ENCODE measurements at regions not wholly inside any gene's neighbourhood (a gene's known extent, or its start where the extent isn't known, plus 50 kb on each side); places are given as distances from the start of the nearest gene placed in this dataset.

DNA sequence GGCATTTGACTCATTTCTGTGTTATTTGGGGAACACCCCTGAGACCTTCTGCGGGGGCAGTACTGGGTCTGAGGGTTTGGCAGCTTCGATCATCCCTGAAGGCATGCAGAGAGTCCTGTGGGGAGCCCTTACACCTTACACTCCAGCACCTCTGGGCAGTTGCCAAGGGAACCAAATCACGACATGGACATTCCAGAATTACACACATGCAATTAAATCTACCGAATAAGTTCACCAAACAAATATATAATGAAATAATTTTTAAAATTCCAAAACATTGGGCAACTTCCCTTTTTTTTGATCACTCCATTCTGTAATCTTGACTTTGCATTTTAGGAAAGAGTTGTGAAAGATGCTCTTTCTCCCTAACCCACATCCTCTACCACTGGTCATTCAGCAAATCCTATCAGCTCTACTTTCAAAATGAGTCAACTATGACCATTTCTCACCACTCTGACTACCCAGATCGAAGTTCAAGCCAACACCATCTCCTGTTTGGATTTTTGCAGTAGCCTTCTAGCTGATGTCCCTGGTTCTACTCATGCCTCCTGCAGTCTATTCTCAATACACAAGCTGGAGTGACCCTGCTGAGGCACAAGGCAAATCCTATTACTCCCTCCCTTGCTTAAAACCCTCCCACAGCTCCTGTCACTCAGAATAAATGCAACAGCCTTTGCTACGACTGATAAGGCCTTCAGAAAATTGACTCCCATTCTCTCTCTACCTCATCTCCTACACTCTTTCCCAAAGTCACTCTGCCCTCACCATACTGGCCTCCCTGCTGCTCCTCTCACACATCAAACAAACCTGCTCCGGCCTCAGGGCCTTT lies 533.3 kb downstream of the HACE1 start:
- Histone ChIP-seq H3K4me1 (ENCODE audit: insufficient read depth, insufficient read length) (no peaks in the 10 kb centered on the region), H3K36me3 (ENCODE audit: insufficient read depth, insufficient read length, low read length) (no peaks in the 10 kb centered on the region), H3K27me3 (ENCODE audit: insufficient read depth, insufficient read length) (no peaks in the 10 kb centered on the region), H3K4me3 (ENCODE audit: insufficient read length, low read depth) (no peak overlapping the region), H3K9ac (ENCODE audit: insufficient read length, low read depth) (no peak overlapping the region), H3K9me3 (ENCODE audit: insufficient read depth, low read length) (no peaks in the 10 kb centered on the region)
- no peak for TF ChIP-seq SUZ12 (IDR thresholded peaks at IDR 0.05; ENCODE audit: extremely low read depth, insufficient read depth, insufficient read length)
- TF ChIP-seq ZNF274 (IDR thresholded peaks at IDR 0.05; ENCODE audit: low read depth, low read length): no peak
- no peak for TF ChIP-seq YY1 (IDR thresholded peaks at IDR 0.05; ENCODE audit: insufficient read depth, insufficient read length)
- DNase-seq (ENCODE audit: low read depth, low spot score): no peak

DNA sequence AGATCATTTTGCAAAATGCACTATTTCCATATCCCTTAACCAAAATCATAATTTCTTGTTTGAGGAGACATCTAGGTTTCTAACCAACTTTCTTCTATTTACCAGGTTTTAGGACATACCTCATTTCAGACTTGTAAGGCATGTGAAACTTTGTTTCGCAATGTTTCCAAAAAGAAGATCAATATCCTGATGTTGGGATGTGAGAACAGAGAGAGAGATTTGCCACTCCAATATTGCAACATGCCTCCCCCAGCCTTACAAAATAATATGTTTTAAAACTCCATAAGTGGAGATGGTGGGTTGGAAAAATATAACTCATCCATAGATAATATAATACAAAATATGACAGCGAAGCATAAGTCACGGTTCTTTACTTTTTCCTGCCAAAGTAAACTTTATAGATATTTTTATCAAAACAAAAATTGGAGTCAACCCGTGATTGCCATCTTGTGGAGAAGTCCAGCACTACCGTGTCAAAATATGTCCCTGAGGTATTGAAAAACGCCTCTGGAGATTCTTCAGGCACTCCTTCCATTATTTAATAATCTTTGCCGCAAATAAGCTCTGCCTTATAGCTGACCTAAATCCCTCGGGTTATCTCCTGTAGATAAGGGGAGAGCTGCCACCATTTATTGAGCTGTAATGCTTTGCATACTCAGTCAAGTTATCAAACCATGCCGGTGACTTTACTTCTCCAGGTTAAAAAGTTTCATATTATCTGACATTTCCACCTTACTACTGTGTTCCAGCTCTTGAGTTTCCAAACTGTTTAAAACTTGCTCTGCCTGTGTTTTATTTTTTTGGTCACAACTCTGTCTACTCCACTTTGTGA lies 534.2 kb downstream of the HACE1 start:
- no peak overlapping the region for H3K4me3 ChIP-seq (ENCODE audit: insufficient read length, low read depth)
- no peaks in the 10 kb centered on the region for H3K27me3 ChIP-seq (ENCODE audit: insufficient read depth, insufficient read length)
- no peak for DNase-seq (ENCODE audit: low read depth, low spot score)
- no peaks in the 10 kb centered on the region for H3K36me3 ChIP-seq (ENCODE audit: insufficient read depth, insufficient read length, low read length)
- TF ChIP-seq YY1 (IDR thresholded peaks at IDR 0.05; ENCODE audit: insufficient read depth, insufficient read length): no peak
- no peak for TF ChIP-seq SUZ12 (IDR thresholded peaks at IDR 0.05; ENCODE audit: extremely low read depth, insufficient read depth, insufficient read length)
- TF ChIP-seq ZNF274 (IDR thresholded peaks at IDR 0.05; ENCODE audit: low read depth, low read length): no peak
- H3K9ac ChIP-seq (ENCODE audit: insufficient read length, low read depth): no peak overlapping the region
- no peaks in the 10 kb centered on the region for H3K9me3 ChIP-seq (ENCODE audit: insufficient read depth, low read length)
- no peaks in the 10 kb centered on the region for H3K4me1 ChIP-seq (ENCODE audit: insufficient read depth, insufficient read length)

DNA sequence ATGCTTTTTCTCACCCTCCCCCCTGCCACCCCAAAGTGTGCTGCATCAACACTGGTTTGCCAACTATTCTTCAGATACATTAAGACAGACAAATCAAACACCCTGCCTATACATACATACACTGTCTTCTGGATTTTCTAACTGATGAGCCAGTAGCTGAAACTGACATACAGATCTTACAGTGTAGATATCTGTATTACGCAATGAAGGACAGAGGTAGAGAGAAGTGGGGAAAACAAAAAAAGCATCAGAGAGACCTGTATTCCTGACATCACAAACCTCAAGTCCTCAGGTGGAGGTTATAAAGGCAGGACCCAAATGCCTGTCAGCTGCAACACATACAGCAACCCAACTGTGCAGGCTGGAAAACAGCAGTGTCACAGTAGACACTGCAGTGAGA lies 535.4 kb downstream of the HACE1 start:
- DNase-seq (ENCODE audit: low read depth, low spot score): no peak
- H3K36me3 ChIP-seq (ENCODE audit: insufficient read depth, insufficient read length, low read length): no peaks in the 10 kb centered on the region
- no peak overlapping the region for H3K4me3 ChIP-seq (ENCODE audit: insufficient read length, low read depth)
- H3K9ac ChIP-seq (ENCODE audit: insufficient read length, low read depth): no peak overlapping the region
- no peaks in the 10 kb centered on the region for H3K9me3 ChIP-seq (ENCODE audit: insufficient read depth, low read length)
- TF ChIP-seq ZNF274 (IDR thresholded peaks at IDR 0.05; ENCODE audit: low read depth, low read length) (no peak), YY1 (IDR thresholded peaks at IDR 0.05; ENCODE audit: insufficient read depth, insufficient read length) (no peak), SUZ12 (IDR thresholded peaks at IDR 0.05; ENCODE audit: extremely low read depth, insufficient read depth, insufficient read length) (no peak)
- no peaks in the 10 kb centered on the region for H3K4me1 ChIP-seq (ENCODE audit: insufficient read depth, insufficient read length)
- H3K27me3 ChIP-seq (ENCODE audit: insufficient read depth, insufficient read length): no peaks in the 10 kb centered on the region

DNA sequence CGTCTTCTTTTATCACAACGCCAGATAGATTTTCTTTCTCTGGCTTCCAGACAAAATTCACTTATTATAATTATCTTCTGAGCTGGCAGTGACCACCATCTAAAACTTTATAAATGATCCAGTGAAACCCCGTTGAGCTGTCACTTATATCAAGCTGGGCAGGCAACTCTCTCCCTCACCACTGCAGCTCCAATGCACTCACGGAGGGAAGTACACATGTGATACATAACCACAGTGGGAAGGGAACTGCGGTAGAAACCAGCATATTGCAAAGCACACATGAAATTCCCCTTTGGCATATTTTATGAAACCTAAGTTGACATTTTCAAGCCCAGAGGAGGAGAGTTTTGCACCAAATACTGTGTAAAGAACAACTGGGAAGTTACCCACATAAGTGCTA lies 536.9 kb downstream of the HACE1 start:
- Histone ChIP-seq H3K36me3 (ENCODE audit: insufficient read depth, insufficient read length, low read length) (no peaks in the 10 kb centered on the region), H3K9ac (ENCODE audit: insufficient read length, low read depth) (no peak overlapping the region), H3K9me3 (ENCODE audit: insufficient read depth, low read length) (no peaks in the 10 kb centered on the region), H3K4me1 (ENCODE audit: insufficient read depth, insufficient read length) (no peaks in the 10 kb centered on the region), H3K4me3 (ENCODE audit: insufficient read length, low read depth) (no peak overlapping the region), H3K27me3 (ENCODE audit: insufficient read depth, insufficient read length) (no peaks in the 10 kb centered on the region)
- DNase-seq (ENCODE audit: low read depth, low spot score): no peak
- TF ChIP-seq ZNF274 (IDR thresholded peaks at IDR 0.05; ENCODE audit: low read depth, low read length) (no peak), SUZ12 (IDR thresholded peaks at IDR 0.05; ENCODE audit: extremely low read depth, insufficient read depth, insufficient read length) (no peak), YY1 (IDR thresholded peaks at IDR 0.05; ENCODE audit: insufficient read depth, insufficient read length) (no peak)

DNA sequence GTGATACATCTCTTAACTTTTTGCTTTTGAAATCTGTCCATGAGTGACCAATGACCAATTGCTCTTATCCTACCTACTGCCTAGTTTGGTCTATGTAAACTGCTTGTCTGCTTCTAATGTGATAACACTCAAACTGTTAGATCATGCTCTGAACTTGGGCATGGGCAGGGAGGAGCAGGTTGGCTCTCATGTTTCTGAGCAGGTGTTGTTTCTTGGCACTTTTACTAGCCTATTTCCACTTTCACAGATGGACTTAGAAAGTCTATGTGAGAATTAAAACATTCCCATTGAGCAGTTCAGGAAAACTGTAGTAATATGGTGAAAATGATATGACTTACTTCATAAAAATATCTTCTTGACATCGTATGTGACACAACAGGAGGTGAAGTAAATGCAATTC lies 538.4 kb downstream of the HACE1 start:
- no peaks in the 10 kb centered on the region for H3K4me1 ChIP-seq (ENCODE audit: insufficient read depth, insufficient read length)
- no peak for DNase-seq (ENCODE audit: low read depth, low spot score)
- no peaks in the 10 kb centered on the region for H3K27me3 ChIP-seq (ENCODE audit: insufficient read depth, insufficient read length)
- no peaks in the 10 kb centered on the region for H3K9me3 ChIP-seq (ENCODE audit: insufficient read depth, low read length)
- H3K36me3 ChIP-seq (ENCODE audit: insufficient read depth, insufficient read length, low read length): no peaks in the 10 kb centered on the region
- TF ChIP-seq ZNF274 (IDR thresholded peaks at IDR 0.05; ENCODE audit: low read depth, low read length) (no peak), SUZ12 (IDR thresholded peaks at IDR 0.05; ENCODE audit: extremely low read depth, insufficient read depth, insufficient read length) (no peak), YY1 (IDR thresholded peaks at IDR 0.05; ENCODE audit: insufficient read depth, insufficient read length) (no peak)
- H3K9ac ChIP-seq (ENCODE audit: insufficient read length, low read depth): no peak overlapping the region
- no peak overlapping the region for H3K4me3 ChIP-seq (ENCODE audit: insufficient read length, low read depth)

DNA sequence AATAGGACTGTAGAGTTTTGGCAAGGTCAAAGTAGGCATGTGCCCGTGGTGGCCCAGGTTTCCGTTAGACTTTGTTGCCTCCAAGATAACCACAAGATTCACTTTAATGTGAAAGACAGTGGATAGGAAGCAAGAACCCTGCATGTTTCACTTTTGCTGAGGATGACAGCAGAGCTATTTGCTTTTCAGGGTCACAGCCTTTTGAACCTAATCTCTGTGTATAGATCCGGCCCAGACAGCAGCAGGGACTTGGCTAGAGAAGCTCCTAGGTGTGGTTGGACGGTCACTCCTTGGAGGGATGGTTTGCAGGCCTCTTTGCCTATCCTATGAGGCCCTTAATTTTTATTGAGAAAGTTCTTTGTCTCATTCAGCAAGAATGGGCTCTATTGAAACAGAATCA lies 538.8 kb downstream of the HACE1 start:
- Histone ChIP-seq H3K9ac (ENCODE audit: insufficient read length, low read depth) (no peak overlapping the region), H3K27me3 (ENCODE audit: insufficient read depth, insufficient read length) (no peaks in the 10 kb centered on the region), H3K9me3 (ENCODE audit: insufficient read depth, low read length) (no peaks in the 10 kb centered on the region), H3K4me3 (ENCODE audit: insufficient read length, low read depth) (no peak overlapping the region), H3K36me3 (ENCODE audit: insufficient read depth, insufficient read length, low read length) (no peaks in the 10 kb centered on the region), H3K4me1 (ENCODE audit: insufficient read depth, insufficient read length) (no peaks in the 10 kb centered on the region)
- TF ChIP-seq YY1 (IDR thresholded peaks at IDR 0.05; ENCODE audit: insufficient read depth, insufficient read length) (no peak), SUZ12 (IDR thresholded peaks at IDR 0.05; ENCODE audit: extremely low read depth, insufficient read depth, insufficient read length) (no peak), ZNF274 (IDR thresholded peaks at IDR 0.05; ENCODE audit: low read depth, low read length) (no peak)
- DNase-seq (ENCODE audit: low read depth, low spot score): no peak

DNA sequence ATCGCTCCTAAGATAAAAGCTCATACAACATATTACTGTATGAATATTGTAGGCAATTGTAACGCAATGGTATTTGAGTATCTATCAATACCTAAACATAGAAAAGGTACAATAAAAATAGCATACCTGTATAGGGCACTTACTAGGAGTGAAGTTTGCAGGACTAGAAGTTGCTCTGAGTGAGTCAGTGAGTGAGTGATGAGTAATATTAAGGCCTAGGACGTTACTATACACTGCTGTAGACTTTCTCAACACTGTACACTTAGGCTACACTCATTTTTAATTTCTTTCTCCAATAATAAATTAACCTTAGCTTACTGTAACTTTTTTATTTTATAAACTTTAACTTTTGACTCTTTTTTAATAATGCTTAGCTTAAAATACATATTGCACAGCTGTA lies 546.9 kb downstream of the HACE1 start:
- no peaks in the 10 kb centered on the region for H3K36me3 ChIP-seq (ENCODE audit: insufficient read depth, insufficient read length, low read length)
- no peak overlapping the region for H3K4me3 ChIP-seq (ENCODE audit: insufficient read length, low read depth)
- no peaks in the 10 kb centered on the region for H3K9me3 ChIP-seq (ENCODE audit: insufficient read depth, low read length)
- no peak for DNase-seq (ENCODE audit: low read depth, low spot score)
- no peak for TF ChIP-seq YY1 (IDR thresholded peaks at IDR 0.05; ENCODE audit: insufficient read depth, insufficient read length)
- no peak for TF ChIP-seq ZNF274 (IDR thresholded peaks at IDR 0.05; ENCODE audit: low read depth, low read length)
- no peak for TF ChIP-seq SUZ12 (IDR thresholded peaks at IDR 0.05; ENCODE audit: extremely low read depth, insufficient read depth, insufficient read length)
- no peaks in the 10 kb centered on the region for H3K27me3 ChIP-seq (ENCODE audit: insufficient read depth, insufficient read length)
- H3K4me1 ChIP-seq (ENCODE audit: insufficient read depth, insufficient read length): no peaks in the 10 kb centered on the region
- no peak overlapping the region for H3K9ac ChIP-seq (ENCODE audit: insufficient read length, low read depth)
